Gastrocnemius medialis (tissue), 4 donors: ENCODE measurements at regions not wholly inside any gene's neighbourhood (a gene's known extent, or its start where the extent isn't known, plus 50 kb on each side); places are given as distances from the start of the nearest gene placed in this dataset.

Experiments used
- CTCF ChIP-seq, 5 experiments: fragments of 450-650 bp in 3 of 5; fragments of 200-600 bp in 2 of 5; sonication (generic) in 2 of 5; IDR thresholded peaks in 4 of 5; conservative IDR thresholded peaks in 1 of 5; 1 replicate in 4 of 5; 2 replicates in 1 of 5; pipeline ENCODE4 v1.5.1; 2016 to 2019; ENCODE audit warnings: antibody characterized with exemption in 5 of 5, mild to moderate bottlenecking in 3 of 5, moderate library complexity in 3 of 5
- POLR2A ChIP-seq, 2 donors: fragments of 450-650 bp; IDR thresholded peaks; one replicate each; pipeline ENCODE4 v1.6.1; 2017; ENCODE audit warnings: antibody characterized with exemption in 2 of 2, mild to moderate bottlenecking in 2 of 2, moderate library complexity in 2 of 2

- TF ChIP-seq CTCF (IDR thresholded peaks at IDR 0.05 in 4 of 5, conservative IDR thresholded peaks at IDR 0.05 in 1 of 5) (no peak), POLR2A (IDR thresholded peaks at IDR 0.05) (no peak)
Observed at GRCh38 chr1:147837129-147837963, 65.2 kb upstream of the GJA8 start.
